ENCODE measurements at regions not wholly inside any gene's neighbourhood (a gene's known extent, or its start where the extent isn't known, plus 50 kb on each side); places are given as distances from the start of the nearest gene placed in this dataset.
A peak's percentile ranks its signal among the peaks of the same experiment; 100 is the strongest.

DNA sequence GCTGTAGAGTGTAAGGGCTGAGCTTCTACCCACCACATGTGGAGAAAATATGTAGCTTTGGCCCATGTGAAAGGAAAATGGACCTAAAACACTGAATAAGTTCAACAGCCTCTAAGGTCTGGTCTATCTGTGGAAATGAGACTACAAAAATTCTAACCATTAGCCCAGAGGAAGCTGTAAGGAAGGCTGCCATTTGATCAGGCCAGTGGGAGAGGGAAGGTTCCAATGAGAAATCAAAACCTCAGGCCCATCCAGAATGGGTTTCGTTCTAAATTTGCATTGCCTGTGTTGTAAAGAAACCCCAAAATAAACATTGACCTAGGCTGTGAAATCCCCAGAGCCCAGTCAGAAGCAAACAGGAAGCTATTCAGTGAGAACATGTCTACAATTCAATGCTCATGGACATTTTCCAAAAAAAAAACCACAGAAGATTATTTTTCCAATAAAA is 320.4 kb upstream of the SLC7A11 start:
- H3K36me3 ChIP-seq (ENCODE audit: control insufficient read depth, insufficient read depth, low read length), result no peaks in the 10 kb centered on the region
- peak overlapping the region; percentile 64 for H3K18ac ChIP-seq (ENCODE audit: low read depth, low read length)
- peak; percentile 77 for ATAC-seq (ENCODE audit: low read depth)
- H3K9me1 ChIP-seq (ENCODE audit: insufficient read depth, low read length), result no peaks in the 10 kb centered on the region
- no peak overlapping the region for H3K4me3 ChIP-seq (ENCODE audit: insufficient read depth, low read depth, low read length)
- no TSS peak for BruUV-seq (replicated peaks)
- no peak overlapping the region for H3K27ac ChIP-seq (ENCODE audit: insufficient read depth, low read length)
- H3K27me3 ChIP-seq (ENCODE audit: control insufficient read depth, insufficient read depth, low read length), result no peaks in the 10 kb centered on the region
- H3K56ac ChIP-seq (ENCODE audit: extremely low read depth, insufficient read depth, low read length), result no peak overlapping the region
- H2BK5ac ChIP-seq (ENCODE audit: low read depth, low read length, poor library complexity, severe bottlenecking), result no peak overlapping the region
- H2BK20ac ChIP-seq (ENCODE audit: low read depth, low read length), result no peak overlapping the region
- H2BK120ac ChIP-seq (ENCODE audit: low read depth, low read length), result no peak overlapping the region
- H3K4ac ChIP-seq (ENCODE audit: low read depth, low read length), result no peak overlapping the region
- TF ChIP-seq USF2 (IDR thresholded peaks at IDR 0.05; ENCODE audit: low read depth, low read length), result no peak
- TF ChIP-seq CEBPB (IDR thresholded peaks at IDR 0.05; ENCODE audit: low read depth, low read length), result no peak
- no peak for TF ChIP-seq NFE2L2 (IDR thresholded peaks at IDR 0.05; ENCODE audit: low read depth, low read length)
- no peak for TF ChIP-seq CHD1 (IDR thresholded peaks at IDR 0.05; ENCODE audit: low read depth, low read length)
- TF ChIP-seq SMC3 (IDR thresholded peaks at IDR 0.05; ENCODE audit: low read depth, low read length), result no peak
- TF ChIP-seq, protein P1, sequence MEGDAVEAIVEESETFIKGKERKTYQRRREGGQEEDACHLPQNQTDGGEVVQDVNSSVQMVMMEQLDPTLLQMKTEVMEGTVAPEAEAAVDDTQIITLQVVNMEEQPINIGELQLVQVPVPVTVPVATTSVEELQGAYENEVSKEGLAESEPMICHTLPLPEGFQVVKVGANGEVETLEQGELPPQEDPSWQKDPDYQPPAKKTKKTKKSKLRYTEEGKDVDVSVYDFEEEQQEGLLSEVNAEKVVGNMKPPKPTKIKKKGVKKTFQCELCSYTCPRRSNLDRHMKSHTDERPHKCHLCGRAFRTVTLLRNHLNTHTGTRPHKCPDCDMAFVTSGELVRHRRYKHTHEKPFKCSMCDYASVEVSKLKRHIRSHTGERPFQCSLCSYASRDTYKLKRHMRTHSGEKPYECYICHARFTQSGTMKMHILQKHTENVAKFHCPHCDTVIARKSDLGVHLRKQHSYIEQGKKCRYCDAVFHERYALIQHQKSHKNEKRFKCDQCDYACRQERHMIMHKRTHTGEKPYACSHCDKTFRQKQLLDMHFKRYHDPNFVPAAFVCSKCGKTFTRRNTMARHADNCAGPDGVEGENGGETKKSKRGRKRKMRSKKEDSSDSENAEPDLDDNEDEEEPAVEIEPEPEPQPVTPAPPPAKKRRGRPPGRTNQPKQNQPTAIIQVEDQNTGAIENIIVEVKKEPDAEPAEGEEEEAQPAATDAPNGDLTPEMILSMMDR (conservative IDR thresholded peaks at IDR 0.05; ENCODE audit: low read depth, low read length), result no peak
- no peak overlapping the region; the same call in 2 of the 3 replicates for H2BK15ac ChIP-seq (ENCODE audit: low read depth, low read length)
- H4K5ac ChIP-seq (ENCODE audit: low read depth, low read length), result peak overlapping the region; percentile 56; the same call in 1 of the 2 replicates
- no peak overlapping the region for H3K14ac ChIP-seq (replicated peaks; ENCODE audit: low read depth, low read length)
- no peak overlapping the region for H3K9ac ChIP-seq (ENCODE audit: low read depth, low read length)
- H3K23ac ChIP-seq (ENCODE audit: low read depth, low read length), result no peak overlapping the region
- no peak overlapping the region for H2AK9ac ChIP-seq (replicated peaks; ENCODE audit: low read depth, low read length, poor library complexity)
- H3K4me1 ChIP-seq (ENCODE audit: control insufficient read depth, insufficient read depth, low read length), result peaks cover 5% of the 10 kb centered on the region; the same call in 1 of the 2 replicates
- intact Hi-C loops (cut with micrococcal nuclease), result no loop called here
- H2AFZ ChIP-seq (replicated peaks; ENCODE audit: low read length, poor library complexity), result no peak overlapping the region
- peak; percentile 87 for DNase-seq
- no peak overlapping the region for H4K8ac ChIP-seq (ENCODE audit: low read depth in 2 of 2, low read length in 2 of 2)
- in situ Hi-C loops (cut with MboI; ENCODE audit: low sequenced_read_pairs), result no loop called here
- H4K20me1 ChIP-seq (ENCODE audit: insufficient read depth, low read length), result no peaks in the 10 kb centered on the region
- no peak overlapping the region for H4K91ac ChIP-seq (ENCODE audit: insufficient read depth, low read depth, low read length)
- no CpG with 5 or more reads among the region's 1 CpG for WGBS, 2 experiments (ENCODE audit: extremely low coverage in 2 of 2, insufficient read length in 1 of 2)
- H3K79me1 ChIP-seq (ENCODE audit: low read depth in 1 of 2, low read length in 2 of 2), result no peaks in the 10 kb centered on the region
- CTCF ChIA-PET, result no interaction called here
- dilution Hi-C loops (cut with HindIII; ENCODE audit: low sequenced_read_pairs, unreplicated experiment), result no loop called here
- no peak overlapping the region for H2AK5ac ChIP-seq (ENCODE audit: low read depth, low read length)
- no peaks in the 10 kb centered on the region for H3K9me3 ChIP-seq (ENCODE audit: control insufficient read depth, insufficient read depth, low read length)
- peak overlapping the region; percentile 16; the same call in 1 of the 2 replicates for H3K4me2 ChIP-seq (ENCODE audit: low read depth, low read length)
- POLR2A ChIA-PET (ENCODE audit: unreplicated experiment), result interaction anchor here (0.6 kb wide), 1 partner anchor 106 kb away, joined by 4 read pairs; no protein-coding TSS in a partner anchor
